ENCODE measurements at regions not wholly inside any gene's neighbourhood (a gene's known extent, or its start where the extent isn't known, plus 50 kb on each side); places are given as distances from the start of the nearest gene placed in this dataset.

- TF ChIP-seq CTCF (IDR thresholded peaks at IDR 0.05), result no peak
- TF ChIP-seq POLR2A (IDR thresholded peaks at IDR 0.05), result no peak
- no peak for TF ChIP-seq POLR2AphosphoS5 (IDR thresholded peaks at IDR 0.05; ENCODE audit: insufficient read depth in 1 of 2, low read depth in 1 of 2)
These were observed 1175.5 kb downstream of the DTWD2 start for GRCh38 chr5:117812861-117813260.

Measured in vagina (tissue), 2 donors.